GM10847 (cell line): ENCODE measurements at regions not wholly inside any gene's neighbourhood (a gene's known extent, or its start where the extent isn't known, plus 50 kb on each side); places are given as distances from the start of the nearest gene placed in this dataset.
A peak's percentile ranks its signal among the peaks of the same experiment; 100 is the strongest.

Source experiments
- POLR2A ChIP-seq: IDR thresholded peaks from 2 replicates; pipeline ENCODE4 v1.6.1; 2011; ENCODE audit not compliant: insufficient read length; ENCODE audit errors: extremely low read depth

DNA sequence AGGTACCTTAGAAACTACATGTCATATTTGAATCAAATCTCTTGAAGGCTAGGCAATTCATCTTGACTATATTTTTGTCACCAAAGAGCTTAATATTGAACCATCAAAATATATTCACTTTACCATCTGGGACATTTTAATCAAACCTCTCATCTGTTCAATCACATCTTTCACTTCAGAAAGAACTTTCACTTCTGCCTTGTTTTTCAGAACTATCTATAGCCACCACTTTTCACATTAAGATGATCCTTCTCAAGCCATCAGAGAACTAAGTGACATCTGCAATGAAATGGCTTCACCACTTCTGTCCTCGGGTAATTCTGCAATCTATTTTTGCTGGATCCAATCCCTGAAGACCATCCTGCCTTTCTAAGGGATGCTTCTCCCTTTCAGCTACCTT lies 57.8 kb downstream of the OR2B2 start:
- no peak for TF ChIP-seq POLR2A

DNA sequence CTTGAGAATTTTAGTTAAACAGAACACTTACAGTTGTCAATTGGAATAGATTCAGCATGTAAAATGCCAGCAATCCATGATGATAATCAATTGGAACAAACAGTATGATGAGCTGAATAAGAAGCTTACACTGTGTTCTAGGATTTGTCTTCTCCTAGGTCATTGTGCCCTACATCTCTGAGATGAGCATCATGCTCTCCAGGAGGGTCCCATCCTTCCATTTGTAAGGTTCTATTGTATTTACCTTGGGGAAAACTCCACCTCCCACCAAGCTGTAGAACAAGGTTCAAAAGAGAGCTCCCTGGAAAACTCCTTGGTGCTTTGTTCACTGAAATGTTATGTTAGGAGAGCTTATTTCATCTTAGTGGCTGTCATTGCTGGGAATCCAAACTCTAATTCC lies 60.8 kb downstream of the OR2B2 start:
- TF ChIP-seq POLR2A, result no peak

DNA sequence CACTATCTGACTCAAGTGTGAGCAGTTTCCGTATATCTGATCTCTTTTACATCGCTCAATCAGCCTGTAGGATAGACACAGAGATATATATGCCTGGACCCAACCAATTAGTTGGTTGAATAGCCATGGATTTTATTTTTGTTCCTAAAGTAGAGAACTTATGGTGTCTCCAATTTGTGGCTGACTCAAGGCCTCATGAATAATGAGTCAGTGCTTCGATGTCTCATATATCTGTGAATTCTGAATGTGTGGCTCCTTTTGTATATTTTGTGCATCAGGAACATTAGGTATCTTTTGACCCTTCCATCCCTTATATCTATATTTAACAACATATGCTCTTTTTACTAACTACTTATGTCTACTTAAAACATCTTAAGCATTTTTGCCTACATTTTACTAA lies 64.5 kb downstream of the OR2B2 start:
- TF ChIP-seq POLR2A, result no peak

DNA sequence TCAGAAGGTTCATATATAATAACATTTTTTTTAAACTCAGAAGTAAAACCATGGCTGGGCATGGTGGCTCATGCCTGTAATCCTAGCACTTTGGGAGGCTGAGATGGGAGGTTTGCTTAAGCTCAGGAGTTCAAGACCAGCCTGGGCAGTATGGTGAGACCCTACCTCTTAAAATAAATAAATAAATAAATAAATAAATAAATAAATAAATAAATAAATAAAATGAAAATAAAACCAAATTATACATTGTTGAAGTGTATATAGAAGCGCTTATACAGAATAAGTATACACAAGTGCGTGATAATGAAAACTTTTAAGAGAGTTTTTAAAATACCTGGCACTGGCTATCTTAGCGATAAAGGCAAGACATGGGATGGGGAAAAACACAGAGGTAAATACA lies 71.6 kb downstream of the OR2B2 start:
- TF ChIP-seq POLR2A, result no peak

DNA sequence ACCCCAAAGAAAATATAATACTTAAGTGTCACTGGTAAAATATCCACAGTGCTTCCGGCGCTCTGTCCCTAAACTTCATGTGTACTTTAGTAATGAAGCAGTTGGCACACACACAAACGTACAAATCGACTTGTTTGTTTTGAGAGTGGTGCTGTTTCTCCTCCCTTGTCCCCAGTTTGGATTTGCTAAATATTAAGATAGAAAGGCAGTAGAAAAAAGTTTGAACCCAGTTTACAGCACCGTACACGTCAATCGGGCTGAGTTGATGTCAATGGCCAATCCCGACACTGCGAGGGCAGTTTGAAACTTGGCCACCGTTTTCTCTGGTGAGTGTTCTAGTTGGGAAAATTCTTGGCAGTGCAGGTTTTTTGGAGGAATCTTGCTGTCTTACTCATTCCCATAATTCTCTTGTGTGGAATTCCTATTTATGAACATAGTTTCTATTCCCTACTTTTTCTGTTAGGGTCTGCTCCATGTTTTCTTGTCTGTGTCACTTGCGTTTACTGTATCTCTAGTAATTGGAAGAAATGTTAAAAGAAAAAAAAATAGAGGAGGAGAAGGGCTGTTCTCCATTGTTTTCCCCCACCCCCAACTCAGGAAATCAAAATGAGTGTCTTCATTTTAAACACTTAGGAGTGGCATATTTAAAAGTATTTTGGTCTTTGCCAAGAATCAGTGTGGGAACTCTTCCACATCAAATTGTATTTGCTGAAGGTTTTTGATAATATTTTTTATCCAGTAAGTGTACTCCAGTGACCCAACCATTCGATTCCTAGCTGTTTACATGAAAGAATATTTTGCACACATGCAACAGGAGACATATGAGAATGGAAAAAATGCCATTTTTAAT lies 72.3 kb downstream of the OR2B2 start:
- no peak for TF ChIP-seq POLR2A

DNA sequence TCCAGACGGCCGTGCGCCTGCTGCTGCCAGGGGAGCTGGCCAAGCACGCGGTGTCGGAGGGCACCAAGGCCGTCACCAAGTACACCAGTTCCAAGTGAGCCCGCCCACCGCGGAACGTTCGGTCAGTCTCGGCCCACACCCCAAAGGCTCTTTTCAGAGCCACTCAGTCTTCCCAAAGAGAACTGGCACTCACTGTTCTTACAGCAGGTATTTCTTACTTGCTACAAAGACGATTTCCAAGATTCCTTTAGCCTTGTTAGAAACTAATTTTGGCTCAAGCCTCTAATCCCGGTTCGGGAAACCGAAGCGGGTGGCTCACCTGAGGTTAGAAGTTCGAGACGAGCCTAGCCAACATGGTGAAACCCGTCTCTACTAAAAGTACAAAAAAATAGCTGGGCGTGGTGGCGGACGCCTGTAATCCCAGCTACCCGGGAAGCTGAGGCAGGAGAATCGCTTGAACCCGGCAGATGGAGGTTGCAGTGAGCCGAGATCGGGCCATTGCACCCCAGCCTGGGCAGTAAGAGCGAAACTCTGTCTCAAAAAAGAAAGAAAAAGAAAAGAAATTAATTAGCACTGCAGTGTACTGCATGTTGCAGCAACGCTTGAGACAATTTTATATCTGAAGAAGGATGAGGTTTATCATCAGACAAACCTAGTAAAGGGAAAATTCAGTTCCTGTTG lies 73.1 kb downstream of the OR2B2 start:
- peak; percentile 35 for TF ChIP-seq POLR2A

DNA sequence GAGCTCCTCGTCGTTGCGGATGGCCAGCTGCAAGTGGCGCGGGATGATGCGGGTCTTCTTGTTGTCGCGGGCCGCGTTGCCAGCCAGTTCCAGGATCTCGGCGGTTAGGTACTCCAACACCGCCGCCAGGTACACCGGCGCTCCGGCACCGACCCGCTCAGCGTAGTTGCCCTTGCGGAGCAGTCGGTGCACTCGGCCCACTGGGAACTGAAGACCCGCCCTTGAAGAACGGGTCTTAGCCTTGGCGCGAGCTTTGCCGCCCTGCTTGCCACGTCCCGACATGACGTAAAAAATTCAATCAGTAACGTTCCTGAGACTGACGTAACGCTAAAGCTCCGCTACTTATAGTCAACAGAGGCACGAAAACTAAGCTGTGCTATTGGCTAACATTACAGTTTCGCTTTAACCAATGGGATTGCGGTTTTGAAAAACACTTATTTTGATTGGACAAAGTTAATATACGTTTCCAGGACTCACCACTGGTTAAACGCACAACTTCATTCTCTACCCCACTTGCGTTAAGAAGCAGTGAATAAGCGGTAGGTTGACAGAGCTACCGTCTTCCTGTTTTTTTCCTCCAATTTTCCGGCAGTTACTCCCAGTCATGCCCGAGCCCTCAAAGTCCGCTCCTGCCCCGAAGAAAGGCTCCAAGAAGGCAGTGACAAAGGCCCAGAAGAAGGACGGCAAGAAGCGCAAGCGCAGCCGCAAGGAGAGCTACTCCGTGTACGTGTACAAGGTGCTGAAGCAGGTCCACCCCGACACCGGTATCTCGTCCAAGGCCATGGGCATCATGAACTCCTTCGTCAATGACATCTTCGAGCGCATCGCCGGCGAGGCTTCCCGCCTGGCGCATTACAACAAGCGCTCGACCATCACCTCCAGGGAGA lies 73.9 kb downstream of the OR2B2 start:
- peak; percentile 86 for TF ChIP-seq POLR2A

DNA sequence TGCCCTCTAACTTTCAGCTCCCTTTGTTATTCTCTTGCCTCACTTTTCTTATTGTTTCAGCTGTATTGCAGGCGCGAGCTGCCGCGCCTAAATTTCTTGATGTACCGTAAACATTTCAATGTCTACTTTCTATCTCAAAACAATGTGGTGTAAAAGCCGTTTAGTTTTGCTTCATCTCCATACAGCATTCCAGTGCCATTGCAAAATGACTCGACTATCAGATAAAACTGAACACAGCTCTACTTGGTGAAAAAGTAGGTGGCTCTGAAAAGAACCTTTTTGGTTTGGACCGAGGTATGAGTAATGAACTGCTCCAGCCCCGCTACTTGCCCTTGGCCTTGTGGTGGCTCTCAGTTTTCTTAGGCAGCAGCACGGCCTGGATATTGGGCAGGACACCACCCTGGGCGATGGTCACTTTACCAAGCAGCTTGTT lies 74.6 kb downstream of the OR2B2 start:
- no peak for TF ChIP-seq POLR2A

DNA sequence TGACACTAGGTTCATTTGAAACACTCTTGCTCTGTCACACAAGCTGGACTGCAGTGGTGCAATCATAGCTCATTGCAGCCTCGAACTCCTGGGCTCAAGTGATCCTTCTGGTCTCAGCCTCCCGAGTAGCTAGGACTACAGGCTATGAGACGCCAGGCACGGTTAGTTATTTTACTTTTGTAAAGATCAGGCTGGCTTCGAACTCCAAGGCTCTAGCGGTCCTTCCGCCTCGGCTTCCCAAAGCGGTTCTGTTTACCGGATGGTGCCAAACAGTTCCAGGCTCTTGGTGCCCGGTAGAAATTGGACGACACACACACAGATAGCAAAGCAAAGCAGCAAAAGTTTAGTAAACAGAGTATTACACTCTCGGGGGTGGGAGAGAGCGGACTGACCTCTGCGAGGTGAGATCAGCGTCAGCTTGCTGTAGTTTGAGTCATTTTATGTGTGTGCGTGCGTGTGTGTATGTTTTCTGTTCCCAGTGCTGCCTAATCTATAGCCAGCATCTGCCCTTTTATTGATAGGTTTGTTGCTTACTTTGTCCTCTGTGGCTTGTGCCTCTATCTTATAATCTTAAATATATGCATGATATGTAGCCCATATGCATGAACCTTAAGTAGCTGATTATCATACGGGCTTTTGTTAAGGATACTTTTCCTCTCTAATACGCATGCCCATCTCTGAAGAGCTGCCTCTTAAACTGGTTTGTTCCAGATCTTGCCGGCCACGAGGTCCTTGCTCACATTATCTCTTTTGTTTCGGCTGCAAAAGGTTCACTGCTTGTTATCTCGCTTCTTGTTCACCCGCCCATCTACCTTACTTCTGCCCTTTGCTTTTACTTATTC lies 75.2 kb downstream of the OR2B2 start:
- TF ChIP-seq POLR2A, result peak; percentile 30

DNA sequence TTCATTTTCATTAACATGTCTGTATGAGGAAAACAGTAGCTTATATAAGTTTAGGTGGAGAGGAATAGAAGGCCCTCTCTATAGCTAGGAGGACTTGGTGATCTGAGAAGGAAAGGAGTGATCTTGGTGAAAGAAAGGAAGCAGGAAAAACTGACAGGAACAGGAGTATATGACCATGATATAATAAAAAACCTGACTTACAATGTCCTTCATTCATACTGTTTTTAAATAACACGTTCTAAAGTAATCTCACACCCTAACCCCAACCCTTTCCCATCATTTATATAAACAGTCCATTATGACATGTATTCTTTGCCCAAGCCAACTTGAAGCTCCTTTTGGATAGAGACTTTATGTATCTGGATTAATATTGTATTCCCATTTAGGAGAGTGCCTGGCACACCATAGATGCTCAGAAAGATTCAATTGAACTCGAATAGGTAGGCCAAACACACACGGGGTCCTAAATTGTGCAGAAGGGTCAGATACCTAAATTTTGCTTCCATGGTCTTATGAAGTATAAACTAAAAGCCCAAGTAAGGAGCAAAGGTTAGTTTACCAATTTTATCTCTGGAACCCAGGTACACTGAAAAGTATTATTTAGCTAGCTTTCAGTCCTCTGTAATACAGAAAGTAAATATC lies 75.9 kb downstream of the OR2B2 start:
- no peak for TF ChIP-seq POLR2A

DNA sequence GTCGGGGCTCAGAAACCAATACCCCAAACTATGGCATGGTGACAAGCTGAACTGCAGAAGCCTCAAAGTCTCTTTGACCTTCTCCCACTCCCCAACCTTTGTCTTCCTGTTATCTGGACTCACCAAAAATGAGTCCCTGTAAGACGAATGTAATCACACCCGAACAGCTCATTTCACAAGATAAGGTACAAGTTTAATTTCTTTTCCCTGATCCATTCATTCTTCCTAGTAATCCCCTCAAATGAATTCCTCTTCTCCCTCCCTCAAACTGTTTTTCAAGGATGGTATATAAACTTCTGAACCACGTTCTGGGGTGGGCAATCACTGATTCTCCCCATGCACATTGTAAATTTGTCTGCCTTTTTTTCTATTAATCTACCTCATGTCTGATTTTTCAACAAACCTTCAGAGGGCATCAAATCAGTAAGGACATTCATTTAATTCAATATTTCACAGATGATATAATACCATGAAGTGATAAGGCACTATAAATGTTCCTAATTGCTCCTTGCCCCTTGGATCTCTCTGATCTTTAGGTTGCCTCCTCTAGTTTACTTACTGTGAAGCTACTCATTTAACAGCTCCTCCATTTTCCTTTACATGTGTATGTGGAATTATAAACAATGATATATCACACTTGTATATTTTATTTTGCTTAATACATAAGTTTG lies 77.2 kb downstream of the OR2B2 start:
- no peak for TF ChIP-seq POLR2A

DNA sequence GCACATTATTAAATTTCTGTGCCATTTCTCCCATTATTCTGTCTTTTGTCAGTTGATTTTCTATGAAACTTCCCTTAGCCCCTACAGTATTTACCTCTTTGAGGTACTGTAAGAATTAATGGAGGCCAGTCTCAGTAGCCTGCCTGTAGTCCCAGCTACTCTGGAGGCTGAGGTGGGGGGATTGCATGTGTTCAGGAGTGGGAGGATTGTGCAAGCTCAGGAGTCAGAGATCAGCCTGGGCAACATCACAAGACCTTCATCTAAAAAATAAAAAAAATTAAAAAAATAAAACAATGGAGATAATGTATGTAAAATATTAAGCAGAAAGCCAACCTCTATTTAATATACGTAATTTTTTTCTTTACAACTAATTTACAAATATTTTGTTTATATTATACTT lies 77.8 kb downstream of the OR2B2 start:
- TF ChIP-seq POLR2A, result no peak

DNA sequence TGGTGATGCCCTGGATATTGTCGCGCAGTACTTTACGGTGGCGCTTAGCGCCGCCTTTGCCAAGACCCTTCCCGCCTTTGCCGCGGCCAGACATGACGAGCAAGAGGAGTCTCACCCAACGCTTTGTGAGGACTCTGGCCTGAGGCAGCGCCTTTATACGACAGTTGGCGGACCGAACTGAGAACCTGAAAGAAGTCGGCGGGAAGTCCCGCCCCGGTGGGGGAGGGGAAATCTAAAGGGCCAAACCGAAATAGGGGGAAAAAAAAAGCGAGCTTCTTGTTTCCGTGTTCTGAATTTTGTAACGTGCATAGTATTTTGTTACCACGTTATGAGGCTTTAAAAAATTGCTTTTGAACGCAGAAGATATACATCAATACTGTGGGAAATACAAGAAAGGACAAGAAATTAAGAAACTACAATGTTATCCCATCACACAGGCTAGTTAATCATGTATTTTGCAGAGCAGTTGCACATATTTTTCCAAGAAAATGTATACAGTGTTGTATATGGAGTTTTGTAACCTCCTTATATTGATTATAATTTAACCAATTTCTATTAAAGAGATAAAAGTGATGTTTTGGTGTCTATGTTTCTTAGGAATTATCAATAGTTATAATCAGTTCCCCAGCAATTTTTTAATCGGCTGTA lies 80.6 kb downstream of the OR2B2 start:
- TF ChIP-seq POLR2A, result peak; percentile 56

DNA sequence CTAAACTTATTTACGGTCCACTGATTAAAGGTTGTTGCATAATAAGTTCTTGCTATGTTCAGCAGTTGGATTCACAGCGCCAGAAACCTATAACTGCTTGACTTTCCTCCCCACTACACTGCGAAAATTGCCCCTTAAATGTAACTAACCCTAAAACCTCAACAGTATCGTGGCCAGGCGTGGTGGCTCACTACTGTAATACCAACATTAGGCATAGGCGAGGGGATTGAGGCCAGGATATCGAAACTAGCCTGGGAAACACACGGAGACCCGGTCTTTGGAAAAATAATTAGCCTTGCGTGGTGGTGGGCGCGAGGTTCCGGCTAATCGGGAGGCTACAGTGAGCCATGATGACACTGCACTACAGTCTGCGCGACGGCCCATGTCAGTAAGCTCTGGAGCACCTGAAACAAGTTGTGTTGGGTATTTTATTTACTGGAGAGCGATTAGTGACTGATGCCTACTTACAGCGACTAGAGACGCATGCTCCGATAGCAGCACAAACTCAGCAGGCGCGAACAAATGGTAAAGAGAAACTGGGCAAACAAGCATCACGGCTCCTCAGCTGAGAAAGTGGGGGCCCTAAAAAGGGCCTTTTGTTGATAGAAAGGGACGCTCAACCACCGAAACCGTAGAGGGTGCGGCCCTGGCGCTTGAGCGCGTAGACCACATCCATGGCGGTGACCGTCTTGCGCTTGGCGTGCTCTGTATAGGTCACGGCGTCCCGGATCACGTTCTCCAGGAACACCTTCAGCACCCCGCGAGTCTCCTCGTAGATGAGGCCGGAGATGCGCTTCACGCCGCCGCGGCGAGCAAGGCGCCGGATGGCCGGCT lies 81.4 kb downstream of the OR2B2 start:
- peak; percentile 97 for TF ChIP-seq POLR2A
